ENCODE measurements at regions not wholly inside any gene's neighbourhood (a gene's known extent, or its start where the extent isn't known, plus 50 kb on each side); places are given as distances from the start of the nearest gene placed in this dataset.

- H3K27ac ChIP-seq (ENCODE audit: insufficient read depth, low read length), result no peak overlapping the region
- no peak for DNase-seq (ENCODE audit: low read depth in 2 of 2)
- H2AFZ ChIP-seq (ENCODE audit: low read length), result no peak overlapping the region
- no peak overlapping the region for H3K4me3 ChIP-seq (replicated peaks in 1 of 4; ENCODE audit: control extremely low read depth in 1 of 4, insufficient read depth in 1 of 4, low read depth in 3 of 4, low read length in 4 of 4)
- H3K9ac ChIP-seq (ENCODE audit: insufficient read depth, low read length), result no peak overlapping the region
- H3K9me3 ChIP-seq (ENCODE audit: control insufficient read depth, insufficient read depth, low read depth, low read length), result no peaks in the 10 kb centered on the region
- no peaks in the 10 kb centered on the region for H3K36me3 ChIP-seq (ENCODE audit: control insufficient read depth, insufficient read depth, low read length)
- H3K27me3 ChIP-seq (ENCODE audit: control insufficient read depth, insufficient read depth, low read length), result no peaks in the 10 kb centered on the region
- no peaks in the 10 kb centered on the region for H3K79me2 ChIP-seq (ENCODE audit: control insufficient read depth, insufficient read depth, low read length)
- no peak for TF ChIP-seq CTCF (conservative IDR thresholded peaks at IDR 0.05 in 1 of 2, IDR thresholded peaks at IDR 0.05 in 1 of 2; ENCODE audit: low read depth in 1 of 2, low read length in 2 of 2)
- no peak for TF ChIP-seq EZH2 (IDR thresholded peaks at IDR 0.05; ENCODE audit: low read length, missing control alignments)
- H3K4me1 ChIP-seq (ENCODE audit: control insufficient read depth, extremely low read depth, insufficient read depth, low read length), result no peaks in the 10 kb centered on the region
- no peak overlapping the region for H3K4me2 ChIP-seq (ENCODE audit: extremely low read depth, insufficient read depth, low read length)
- no peaks in the 10 kb centered on the region for H4K20me1 ChIP-seq (ENCODE audit: control insufficient read depth, extremely low read depth, insufficient read depth, low read length)
These were observed 57.9 kb upstream of the LRFN2 start for GRCh38 chr6:40645043-40645442.

GRCh38 chr6:40642837-40643236, 55.7 kb upstream of the LRFN2 start:
- DNase-seq (ENCODE audit: low read depth in 2 of 2), result no peak
- Histone ChIP-seq H3K36me3 (ENCODE audit: control insufficient read depth, insufficient read depth, low read length) (no peaks in the 10 kb centered on the region), H2AFZ (ENCODE audit: low read length) (no peak overlapping the region), H3K4me2 (ENCODE audit: extremely low read depth, insufficient read depth, low read length) (no peak overlapping the region), H3K27ac (ENCODE audit: insufficient read depth, low read length) (no peak overlapping the region), H3K9me3 (ENCODE audit: control insufficient read depth, insufficient read depth, low read depth, low read length) (no peaks in the 10 kb centered on the region), H3K79me2 (ENCODE audit: control insufficient read depth, insufficient read depth, low read length) (no peaks in the 10 kb centered on the region), H3K9ac (ENCODE audit: insufficient read depth, low read length) (no peak overlapping the region), H3K27me3 (ENCODE audit: control insufficient read depth, insufficient read depth, low read length) (no peaks in the 10 kb centered on the region), H3K4me3 (replicated peaks in 1 of 4; ENCODE audit: control extremely low read depth in 1 of 4, insufficient read depth in 1 of 4, low read depth in 3 of 4, low read length in 4 of 4) (no peak overlapping the region), H4K20me1 (ENCODE audit: control insufficient read depth, extremely low read depth, insufficient read depth, low read length) (no peaks in the 10 kb centered on the region), H3K4me1 (ENCODE audit: control insufficient read depth, extremely low read depth, insufficient read depth, low read length) (no peaks in the 10 kb centered on the region)
- TF ChIP-seq CTCF (conservative IDR thresholded peaks at IDR 0.05 in 1 of 2, IDR thresholded peaks at IDR 0.05 in 1 of 2; ENCODE audit: low read depth in 1 of 2, low read length in 2 of 2), result no peak
- TF ChIP-seq EZH2 (IDR thresholded peaks at IDR 0.05; ENCODE audit: low read length, missing control alignments), result no peak

- H2AFZ ChIP-seq (ENCODE audit: low read length), result no peak overlapping the region
- no peaks in the 10 kb centered on the region for H3K9me3 ChIP-seq (ENCODE audit: control insufficient read depth, insufficient read depth, low read depth, low read length)
- DNase-seq (ENCODE audit: low read depth in 2 of 2), result no peak
- H3K27ac ChIP-seq (ENCODE audit: insufficient read depth, low read length), result no peak overlapping the region
- no peaks in the 10 kb centered on the region for H4K20me1 ChIP-seq (ENCODE audit: control insufficient read depth, extremely low read depth, insufficient read depth, low read length)
- H3K9ac ChIP-seq (ENCODE audit: insufficient read depth, low read length), result no peak overlapping the region
- no peaks in the 10 kb centered on the region for H3K27me3 ChIP-seq (ENCODE audit: control insufficient read depth, insufficient read depth, low read length)
- TF ChIP-seq EZH2 (IDR thresholded peaks at IDR 0.05; ENCODE audit: low read length, missing control alignments) (no peak), CTCF (conservative IDR thresholded peaks at IDR 0.05 in 1 of 2, IDR thresholded peaks at IDR 0.05 in 1 of 2; ENCODE audit: low read depth in 1 of 2, low read length in 2 of 2) (no peak)
- H3K4me2 ChIP-seq (ENCODE audit: extremely low read depth, insufficient read depth, low read length), result no peak overlapping the region
- H3K4me1 ChIP-seq (ENCODE audit: control insufficient read depth, extremely low read depth, insufficient read depth, low read length), result no peaks in the 10 kb centered on the region
- no peaks in the 10 kb centered on the region for H3K79me2 ChIP-seq (ENCODE audit: control insufficient read depth, insufficient read depth, low read length)
- no peak overlapping the region for H3K4me3 ChIP-seq (replicated peaks in 1 of 4; ENCODE audit: control extremely low read depth in 1 of 4, insufficient read depth in 1 of 4, low read depth in 3 of 4, low read length in 4 of 4)
- H3K36me3 ChIP-seq (ENCODE audit: control insufficient read depth, insufficient read depth, low read length), result no peaks in the 10 kb centered on the region
These were observed 55.0 kb upstream of the LRFN2 start for GRCh38 chr6:40642190-40642589.

Data from fibroblast of lung (primary cell).